Osteocyte (in vitro differentiated cells): ENCODE measurements at regions not wholly inside any gene's neighbourhood (a gene's known extent, or its start where the extent isn't known, plus 50 kb on each side); places are given as distances from the start of the nearest gene placed in this dataset.

ENCODE experiments used
- DNase-seq: peaks from one replicate; pipeline ENCODE4 v3.0.0; 2021; ENCODE audit warnings: mixed read lengths; ENCODE audit not compliant: unreplicated experiment; ENCODE audit errors: extremely low spot score
- H3K27ac Mint-ChIP-seq: one replicate; pipeline ENCODE4 v1.8.0; 2021; ENCODE audit warnings: mild to moderate bottlenecking, mixed read lengths; ENCODE audit not compliant: unreplicated experiment
- H3K27me3 Mint-ChIP-seq: one replicate; pipeline ENCODE4 v1.8.0; 2021; ENCODE audit warnings: mixed read lengths; ENCODE audit not compliant: unreplicated experiment
- H3K36me3 Mint-ChIP-seq: one replicate; pipeline ENCODE4 v1.8.0; 2021; ENCODE audit warnings: mixed read lengths; ENCODE audit not compliant: unreplicated experiment
- H3K4me1 Mint-ChIP-seq: one replicate; pipeline ENCODE4 v1.8.0; 2021; ENCODE audit warnings: mixed read lengths; ENCODE audit not compliant: unreplicated experiment
- H3K4me3 Mint-ChIP-seq: one replicate; pipeline ENCODE4 v1.8.0; 2021; ENCODE audit warnings: mild to moderate bottlenecking, moderate library complexity, mixed read lengths; ENCODE audit not compliant: unreplicated experiment
- H3K9me3 Mint-ChIP-seq: one replicate; pipeline ENCODE4 v1.8.0; 2021; ENCODE audit warnings: mixed read lengths; ENCODE audit not compliant: unreplicated experiment
- CTCF ChIP-seq: fragments of 200-600 bp; sonication (generic); IDR thresholded peaks from 2 replicates; pipeline ENCODE4 v1.5.0; 2021; ENCODE audit warnings: antibody characterized with exemption, mild to moderate bottlenecking, moderate library complexity

DNA sequence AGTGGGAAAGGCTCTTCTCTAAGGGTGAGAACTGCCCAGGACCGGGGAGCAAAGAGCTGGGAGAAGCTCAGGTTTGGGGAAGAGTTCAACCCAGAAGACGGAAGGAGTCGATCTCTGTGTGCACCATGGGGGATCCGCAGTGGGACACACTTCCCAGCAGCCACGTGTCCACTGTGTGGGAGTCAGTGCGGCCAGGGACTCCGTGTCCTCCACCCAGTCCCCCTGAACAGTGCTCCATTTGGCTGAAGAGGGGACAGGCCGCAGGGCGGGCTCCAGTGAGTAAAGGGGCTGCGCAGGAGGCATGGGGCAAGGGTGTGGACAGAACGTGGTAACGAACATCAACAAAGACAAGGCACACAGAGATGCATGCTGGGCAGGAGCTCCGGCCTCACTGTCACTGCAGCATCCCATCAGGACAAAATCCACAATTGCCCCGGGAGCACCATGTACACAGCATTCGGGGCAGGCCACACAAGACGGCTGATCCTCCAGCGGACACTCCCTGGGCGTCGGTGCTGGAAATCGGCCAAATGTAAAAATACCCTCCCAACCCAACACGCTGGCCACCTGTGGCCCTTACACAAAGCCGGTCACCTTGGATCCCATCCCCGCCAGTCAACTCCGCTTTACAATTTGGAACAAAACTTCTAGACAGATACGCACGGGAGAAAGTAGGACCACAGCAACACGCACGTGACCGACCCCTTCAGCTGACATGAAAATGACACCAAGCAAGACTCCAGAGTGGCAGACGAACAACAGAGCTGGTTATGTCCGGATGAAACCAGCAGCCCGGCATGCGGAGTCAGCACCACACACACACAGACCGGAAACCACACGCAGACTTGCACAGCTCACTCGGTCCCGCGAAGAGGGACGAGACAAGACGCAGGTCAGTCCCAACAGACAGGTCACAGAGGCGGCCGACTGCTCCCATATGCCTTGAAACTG lies 366.8 kb downstream of the SHANK2 start:
- H3K4me1 Mint-ChIP-seq: no peaks in the 10 kb centered on the region
- H3K4me3 Mint-ChIP-seq: no peak overlapping the region
- no peak for DNase-seq
- H3K27me3 Mint-ChIP-seq: no peaks in the 10 kb centered on the region
- H3K27ac Mint-ChIP-seq: no peak overlapping the region
- peaks cover 12% of the 10 kb centered on the region for H3K9me3 Mint-ChIP-seq
- no peak for TF ChIP-seq CTCF
- no peaks in the 10 kb centered on the region for H3K36me3 Mint-ChIP-seq

GRCh38 chr11:70886256-70886655 lies 366.1 kb downstream of the SHANK2 start:
- Mint-ChIP-seq H3K4me1 (no peaks in the 10 kb centered on the region), H3K27ac (no peak overlapping the region), H3K9me3 (peaks cover 12% of the 10 kb centered on the region), H3K27me3 (no peaks in the 10 kb centered on the region), H3K4me3 (no peak overlapping the region), H3K36me3 (no peaks in the 10 kb centered on the region)
- no peak for TF ChIP-seq CTCF
- DNase-seq: no peak

GRCh38 chr11:70886676-70887541 lies 365.5 kb downstream of the SHANK2 start:
- H3K4me1 Mint-ChIP-seq: no peaks in the 10 kb centered on the region
- TF ChIP-seq CTCF: no peak
- no peak for DNase-seq
- peaks cover 12% of the 10 kb centered on the region for H3K9me3 Mint-ChIP-seq
- H3K27ac Mint-ChIP-seq: no peak overlapping the region
- no peaks in the 10 kb centered on the region for H3K27me3 Mint-ChIP-seq
- no peak overlapping the region for H3K4me3 Mint-ChIP-seq
- no peaks in the 10 kb centered on the region for H3K36me3 Mint-ChIP-seq

GRCh38 chr11:70887542-70887827 lies 364.9 kb downstream of the SHANK2 start:
- H3K27me3 Mint-ChIP-seq: no peaks in the 10 kb centered on the region
- no peaks in the 10 kb centered on the region for H3K4me1 Mint-ChIP-seq
- no peaks in the 10 kb centered on the region for H3K36me3 Mint-ChIP-seq
- H3K27ac Mint-ChIP-seq: no peak overlapping the region
- TF ChIP-seq CTCF: no peak
- peaks cover 12% of the 10 kb centered on the region for H3K9me3 Mint-ChIP-seq
- DNase-seq: no peak
- no peak overlapping the region for H3K4me3 Mint-ChIP-seq

DNA sequence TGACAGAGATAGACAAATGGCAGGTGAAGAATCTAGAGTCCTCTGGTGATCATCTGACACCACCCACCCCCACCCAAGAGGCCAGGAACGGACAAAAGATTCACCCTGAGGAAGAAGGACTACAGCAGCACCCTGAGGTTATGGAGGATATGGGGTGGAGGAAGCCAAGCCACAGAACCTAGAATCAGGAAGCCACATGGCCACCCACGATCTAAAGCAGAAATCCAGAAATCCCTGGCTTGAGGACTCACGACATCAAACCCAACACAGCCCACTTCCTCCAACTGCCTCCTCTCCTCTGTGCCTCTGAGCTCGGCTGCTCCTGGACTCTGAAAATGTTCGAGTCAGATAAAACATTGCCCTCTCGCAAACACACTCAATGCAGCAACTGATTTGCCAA lies 364.3 kb downstream of the SHANK2 start:
- H3K9me3 Mint-ChIP-seq: peaks cover 12% of the 10 kb centered on the region
- H3K36me3 Mint-ChIP-seq: no peaks in the 10 kb centered on the region
- no peak for TF ChIP-seq CTCF
- no peak overlapping the region for H3K4me3 Mint-ChIP-seq
- no peaks in the 10 kb centered on the region for H3K4me1 Mint-ChIP-seq
- no peak overlapping the region for H3K27ac Mint-ChIP-seq
- H3K27me3 Mint-ChIP-seq: no peaks in the 10 kb centered on the region
- DNase-seq: no peak
